ENCODE measurements at regions not wholly inside any gene's neighbourhood (a gene's known extent, or its start where the extent isn't known, plus 50 kb on each side); places are given as distances from the start of the nearest gene placed in this dataset.

- no peak overlapping the region for H3K4me3 ChIP-seq (ENCODE audit: low read length)
- no peaks in the 10 kb centered on the region for H3K36me3 ChIP-seq (ENCODE audit: control insufficient read depth, low read length)
- H3K9me2 ChIP-seq (replicated peaks; ENCODE audit: control insufficient read depth, low read length): no peaks in the 10 kb centered on the region
Observed at GRCh38 chr4:148664636-148665035, 222.4 kb upstream of the NR3C2 start.

GRCh38 chr4:148654131-148654530 is 211.9 kb upstream of the NR3C2 start:
- no peaks in the 10 kb centered on the region for H3K4me1 ChIP-seq (ENCODE audit: control insufficient read depth, low read length)
- H3K4me3 ChIP-seq (ENCODE audit: low read length): no peak overlapping the region
- H3K27me3 ChIP-seq (ENCODE audit: control insufficient read depth, low read length): no peaks in the 10 kb centered on the region
- no peak overlapping the region for H3K27ac ChIP-seq (ENCODE audit: low read depth, low read length)
- TF ChIP-seq EZH2phosphoT487 (IDR thresholded peaks at IDR 0.05; ENCODE audit: borderline replicate concordance, low read length): no peak
- no peak for TF ChIP-seq CTCF (IDR thresholded peaks at IDR 0.05; ENCODE audit: low read depth, low read length, poor library complexity, severe bottlenecking)
- no peaks in the 10 kb centered on the region for H3K9me2 ChIP-seq (replicated peaks; ENCODE audit: control insufficient read depth, low read length)
- H4K20me1 ChIP-seq (ENCODE audit: control insufficient read depth, insufficient read depth, low read depth, low read length): no peaks in the 10 kb centered on the region
- H3K36me3 ChIP-seq (ENCODE audit: control insufficient read depth, low read length): no peaks in the 10 kb centered on the region
- no peaks in the 10 kb centered on the region for H3F3A ChIP-seq (ENCODE audit: control insufficient read depth, insufficient read depth)
- H3K9me3 ChIP-seq (ENCODE audit: control insufficient read depth, insufficient read depth, low read length): no peaks in the 10 kb centered on the region
- H3K4me2 ChIP-seq (ENCODE audit: low read length): no peak overlapping the region
- H3K79me2 ChIP-seq (ENCODE audit: control insufficient read depth, low read length): no peaks in the 10 kb centered on the region

More at GRCh38 chr4:148664636-148665035, 222.4 kb upstream of the NR3C2 start:
- Histone ChIP-seq H3K27ac (ENCODE audit: low read depth, low read length) (no peak overlapping the region), H4K20me1 (ENCODE audit: control insufficient read depth, insufficient read depth, low read depth, low read length) (no peaks in the 10 kb centered on the region), H3F3A (ENCODE audit: control insufficient read depth, insufficient read depth) (no peaks in the 10 kb centered on the region), H3K4me1 (ENCODE audit: control insufficient read depth, low read length) (no peaks in the 10 kb centered on the region), H3K9me3 (ENCODE audit: control insufficient read depth, insufficient read depth, low read length) (no peaks in the 10 kb centered on the region), H3K4me2 (ENCODE audit: low read length) (no peak overlapping the region), H3K79me2 (ENCODE audit: control insufficient read depth, low read length) (no peaks in the 10 kb centered on the region), H3K27me3 (ENCODE audit: control insufficient read depth, low read length) (no peaks in the 10 kb centered on the region)
- TF ChIP-seq EZH2phosphoT487 (IDR thresholded peaks at IDR 0.05; ENCODE audit: borderline replicate concordance, low read length) (no peak), CTCF (IDR thresholded peaks at IDR 0.05; ENCODE audit: low read depth, low read length, poor library complexity, severe bottlenecking) (no peak)

- Histone ChIP-seq H3K4me2 (ENCODE audit: low read length) (no peak overlapping the region), H3F3A (ENCODE audit: control insufficient read depth, insufficient read depth) (no peaks in the 10 kb centered on the region), H3K9me2 (replicated peaks; ENCODE audit: control insufficient read depth, low read length) (no peaks in the 10 kb centered on the region), H4K20me1 (ENCODE audit: control insufficient read depth, insufficient read depth, low read depth, low read length) (no peaks in the 10 kb centered on the region), H3K27ac (ENCODE audit: low read depth, low read length) (no peak overlapping the region), H3K27me3 (ENCODE audit: control insufficient read depth, low read length) (no peaks in the 10 kb centered on the region), H3K4me3 (ENCODE audit: low read length) (no peak overlapping the region), H3K79me2 (ENCODE audit: control insufficient read depth, low read length) (no peaks in the 10 kb centered on the region), H3K9me3 (ENCODE audit: control insufficient read depth, insufficient read depth, low read length) (no peaks in the 10 kb centered on the region), H3K36me3 (ENCODE audit: control insufficient read depth, low read length) (no peaks in the 10 kb centered on the region), H3K4me1 (ENCODE audit: control insufficient read depth, low read length) (no peaks in the 10 kb centered on the region)
- no peak for TF ChIP-seq CTCF (IDR thresholded peaks at IDR 0.05; ENCODE audit: low read depth, low read length, poor library complexity, severe bottlenecking)
- no peak for TF ChIP-seq EZH2phosphoT487 (IDR thresholded peaks at IDR 0.05; ENCODE audit: borderline replicate concordance, low read length)
Observed at GRCh38 chr4:148653681-148654080, 211.5 kb upstream of the NR3C2 start.

GRCh38 chr4:148651991-148652390 is 209.8 kb upstream of the NR3C2 start:
- no peaks in the 10 kb centered on the region for H3F3A ChIP-seq (ENCODE audit: control insufficient read depth, insufficient read depth)
- H3K4me3 ChIP-seq (ENCODE audit: low read length): no peak overlapping the region
- H3K79me2 ChIP-seq (ENCODE audit: control insufficient read depth, low read length): no peaks in the 10 kb centered on the region
- H3K27me3 ChIP-seq (ENCODE audit: control insufficient read depth, low read length): no peaks in the 10 kb centered on the region
- no peaks in the 10 kb centered on the region for H4K20me1 ChIP-seq (ENCODE audit: control insufficient read depth, insufficient read depth, low read depth, low read length)
- H3K4me2 ChIP-seq (ENCODE audit: low read length): no peak overlapping the region
- no peak overlapping the region for H3K27ac ChIP-seq (ENCODE audit: low read depth, low read length)
- H3K4me1 ChIP-seq (ENCODE audit: control insufficient read depth, low read length): no peaks in the 10 kb centered on the region
- H3K9me2 ChIP-seq (replicated peaks; ENCODE audit: control insufficient read depth, low read length): no peaks in the 10 kb centered on the region
- no peaks in the 10 kb centered on the region for H3K36me3 ChIP-seq (ENCODE audit: control insufficient read depth, low read length)
- H3K9me3 ChIP-seq (ENCODE audit: control insufficient read depth, insufficient read depth, low read length): no peaks in the 10 kb centered on the region
- TF ChIP-seq CTCF (IDR thresholded peaks at IDR 0.05; ENCODE audit: low read depth, low read length, poor library complexity, severe bottlenecking) (no peak), EZH2phosphoT487 (IDR thresholded peaks at IDR 0.05; ENCODE audit: borderline replicate concordance, low read length) (no peak)
